T-helper 2 cell (primary cell): ENCODE measurements at regions not wholly inside any gene's neighbourhood (a gene's known extent, or its start where the extent isn't known, plus 50 kb on each side); places are given as distances from the start of the nearest gene placed in this dataset.
"Not testable (repeated sequence)": the region's sequence is repeated elsewhere in the genome, so short reads cannot be mapped to it uniquely, and the experiment has no call there.

Experiments used
- DNase-seq, 5 experiments: peaks; one replicate each; pipeline versions ENCODE4 v3.0.0 to v3.0.0-alpha.2; 2012 to 2022

DNA sequence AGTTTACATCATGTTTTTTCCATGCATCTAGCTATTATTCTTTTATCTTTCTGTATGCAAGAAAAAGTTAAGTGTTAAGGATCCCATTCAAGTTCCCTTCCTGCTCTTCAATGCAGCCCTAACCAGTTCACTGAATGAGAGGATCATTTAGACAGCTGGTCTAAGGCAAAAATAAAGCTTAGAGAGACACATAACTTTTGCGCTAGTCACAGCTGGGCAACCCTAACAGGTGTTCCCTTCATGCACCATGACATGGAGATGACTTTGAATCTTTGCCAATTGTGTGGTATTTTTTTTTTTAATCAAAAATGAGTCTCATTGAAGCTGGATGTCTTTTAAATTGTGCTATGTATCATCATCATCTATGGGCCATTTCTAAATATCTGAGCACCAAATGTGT, 393.8 kb upstream of the CYRIA start:
- no peak for DNase-seq

DNA sequence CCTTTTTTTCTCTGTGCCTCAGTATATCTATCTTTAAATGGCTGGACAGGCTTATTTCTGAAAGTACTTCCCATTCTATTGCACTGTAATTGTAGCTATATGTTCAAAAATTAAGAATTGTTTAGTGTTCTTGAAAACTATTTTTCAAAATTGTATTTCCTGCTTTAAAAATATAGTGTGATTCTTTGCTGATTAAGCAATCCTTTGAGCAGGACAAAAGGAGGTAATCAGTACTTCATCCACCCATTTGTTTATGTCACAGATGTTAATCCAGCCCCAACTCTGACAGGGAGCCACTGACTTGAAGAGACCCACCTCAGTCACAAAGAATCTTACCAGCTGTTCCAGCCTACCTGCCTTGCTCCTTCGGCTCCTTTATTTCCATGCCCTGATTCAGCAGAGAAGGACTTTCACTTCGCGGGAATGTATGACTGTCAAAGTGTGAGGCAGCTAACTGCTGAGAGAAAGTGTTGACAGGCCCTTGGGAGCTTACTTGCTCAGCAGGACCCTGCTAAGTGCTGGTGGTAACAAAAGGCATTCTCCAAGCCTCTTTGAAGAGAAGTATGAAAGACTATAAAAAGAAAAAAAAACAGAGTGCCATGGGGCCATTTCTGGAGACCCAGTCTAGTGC, 393.3 kb upstream of the CYRIA start:
- no peak for DNase-seq

DNA sequence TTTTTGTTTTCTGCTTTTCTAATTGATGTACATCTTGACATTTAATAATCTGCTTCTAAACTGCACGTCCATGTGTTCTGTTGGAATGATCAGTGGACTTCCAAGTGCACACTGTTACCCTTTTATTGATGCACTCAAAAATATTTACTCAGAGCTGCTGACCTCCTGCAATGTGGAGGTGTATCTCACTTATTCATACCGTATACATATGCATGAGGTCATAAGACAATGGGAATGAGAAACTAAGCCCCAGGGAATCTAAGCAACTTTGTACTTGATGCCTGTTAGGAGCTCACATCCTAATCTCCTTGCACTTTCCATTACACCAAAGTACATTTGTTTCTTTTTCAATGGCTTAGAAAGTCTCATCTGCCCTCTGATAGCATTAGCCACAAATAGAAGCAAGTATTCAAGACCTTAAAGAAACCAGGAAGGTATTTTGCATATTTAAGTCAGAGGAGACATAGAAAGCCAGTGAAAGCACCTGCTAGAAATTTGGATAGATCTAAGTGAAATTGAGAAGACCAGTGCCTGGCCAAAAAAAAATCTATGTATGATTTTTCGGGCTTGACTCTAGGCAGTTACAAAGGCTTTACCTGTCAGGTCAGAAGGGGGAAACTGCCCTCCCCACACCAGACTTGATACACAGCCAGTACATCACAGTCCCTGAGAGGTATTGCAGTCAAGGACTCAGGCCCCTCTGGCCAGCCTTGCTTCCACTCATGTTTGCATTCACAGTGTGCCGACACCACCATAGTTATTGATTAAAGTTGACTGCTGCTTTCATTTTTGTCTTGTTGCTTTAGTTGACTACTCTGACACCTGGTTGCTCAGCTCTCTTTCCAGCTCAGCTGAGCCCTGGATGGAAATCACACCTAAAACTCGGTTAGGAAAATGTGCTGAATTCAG, 391.7 kb upstream of the CYRIA start:
- no peak for DNase-seq

DNA sequence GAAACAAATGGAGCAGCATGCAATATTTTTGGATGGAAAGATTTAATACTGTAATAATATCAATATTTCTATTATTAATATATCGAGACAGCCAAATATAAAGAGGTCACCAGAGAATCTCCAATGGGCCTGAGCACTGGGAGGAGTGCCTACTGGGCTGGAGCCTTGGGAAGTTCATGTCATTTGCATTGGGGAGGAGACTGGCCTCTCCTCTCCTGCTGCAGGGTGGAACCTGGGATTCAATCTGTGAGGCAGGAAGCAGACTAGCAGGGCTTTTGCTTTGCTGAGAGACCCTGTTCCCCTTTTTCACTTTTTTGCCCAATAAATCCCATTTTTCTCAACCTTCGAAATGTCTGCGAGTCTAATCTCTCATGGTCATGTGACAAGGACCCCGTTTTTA, 390.6 kb upstream of the CYRIA start:
- DNase-seq, result no peak

DNA sequence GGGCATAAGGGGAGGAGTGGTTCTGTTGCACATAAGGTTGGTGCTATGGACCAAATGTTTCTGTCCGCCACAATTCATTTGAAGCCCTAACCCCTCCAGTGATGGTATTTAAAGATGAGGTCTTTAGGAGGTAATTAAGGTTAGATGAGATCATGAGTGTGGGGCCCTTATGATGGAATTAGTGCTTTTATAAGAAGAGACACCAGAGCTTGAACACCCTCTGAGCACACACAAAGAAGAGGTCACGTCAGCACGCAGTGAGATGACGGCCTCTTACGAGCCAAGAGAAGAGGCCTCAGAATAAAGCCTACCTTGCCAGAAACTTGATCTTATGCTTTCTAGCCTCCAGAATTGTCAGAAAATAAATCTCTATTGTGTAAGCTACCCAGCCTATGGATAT, 386.4 kb upstream of the CYRIA start:
- no peak for DNase-seq

DNA sequence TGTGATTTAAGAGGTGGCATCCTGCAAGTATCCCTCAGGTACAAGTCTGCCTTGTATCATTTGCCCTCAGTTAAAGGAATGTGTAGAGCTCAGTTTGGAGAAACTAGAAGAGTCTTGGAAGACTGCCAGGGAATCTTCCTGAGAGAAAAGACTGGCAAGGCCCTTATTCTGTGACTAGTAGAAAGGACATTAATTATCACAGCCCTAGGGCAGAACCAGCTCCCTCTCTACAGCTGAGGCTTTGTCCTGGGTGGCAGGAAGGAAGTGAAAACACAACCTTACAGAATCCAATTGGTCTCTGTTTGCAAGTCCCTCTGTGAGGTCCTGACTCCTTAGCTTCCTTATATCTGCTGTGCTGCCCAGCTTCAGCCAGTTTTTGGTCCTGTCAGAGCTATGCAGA, 385.9 kb upstream of the CYRIA start:
- DNase-seq, result no peak

DNA sequence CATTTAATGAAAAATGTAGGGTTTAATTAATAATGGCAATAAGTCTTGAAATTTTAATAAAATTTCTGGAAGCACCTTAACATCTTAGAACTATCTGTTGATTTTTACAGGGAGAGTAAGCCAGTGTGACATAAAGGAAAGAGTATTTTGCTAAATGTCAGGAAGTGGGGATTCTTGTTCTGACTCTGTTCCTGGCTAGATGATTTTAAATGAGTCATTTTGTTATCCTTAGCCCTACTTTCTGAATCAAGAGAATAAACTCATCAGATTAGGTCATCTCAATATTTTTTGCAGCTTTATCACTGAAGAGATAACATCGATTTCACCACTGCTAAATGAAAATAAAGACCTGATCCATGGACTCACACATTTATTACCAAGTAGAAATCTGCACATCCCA, 377.5 kb upstream of the CYRIA start:
- peak in 1 of 5 experiments; percentile 31 for DNase-seq

DNA sequence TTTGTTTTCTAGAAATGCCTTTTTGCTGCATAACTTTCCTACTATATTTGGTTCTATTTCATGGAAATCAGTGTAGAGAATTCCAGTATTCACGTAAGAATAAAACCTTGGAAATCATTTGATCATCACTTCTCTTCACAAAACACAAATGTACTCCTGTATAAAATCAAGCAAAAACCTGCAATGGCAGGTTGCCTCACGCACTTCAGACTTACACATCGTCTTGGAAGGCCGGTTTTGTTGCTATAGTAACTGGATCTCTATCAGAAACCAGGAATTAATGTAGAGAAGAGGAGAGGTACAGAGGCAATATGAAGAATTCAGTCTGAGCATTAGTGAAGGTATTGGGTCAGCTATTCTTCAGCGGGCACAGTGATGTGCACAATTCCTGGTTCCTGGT, 370.7 kb upstream of the CYRIA start:
- DNase-seq, result no peak

DNA sequence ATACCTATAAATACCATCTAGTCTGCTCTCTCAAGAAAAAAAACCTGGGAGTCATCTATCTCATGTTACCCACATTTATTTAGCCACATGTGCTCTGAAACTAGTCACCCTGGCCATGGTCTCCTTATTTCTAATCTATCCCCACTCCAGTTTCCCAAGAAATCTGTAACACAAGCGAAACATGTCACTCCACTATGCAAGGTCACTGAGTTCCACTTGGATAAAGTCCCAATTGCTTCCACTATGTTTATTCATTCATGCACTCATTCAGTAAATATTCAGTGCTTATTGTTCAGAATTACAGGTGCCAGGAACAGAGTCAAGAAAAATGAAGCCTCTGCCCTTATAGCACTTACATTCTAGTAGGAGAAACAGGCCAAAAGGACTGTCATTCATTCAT, 369.4 kb upstream of the CYRIA start:
- no peak for DNase-seq

DNA sequence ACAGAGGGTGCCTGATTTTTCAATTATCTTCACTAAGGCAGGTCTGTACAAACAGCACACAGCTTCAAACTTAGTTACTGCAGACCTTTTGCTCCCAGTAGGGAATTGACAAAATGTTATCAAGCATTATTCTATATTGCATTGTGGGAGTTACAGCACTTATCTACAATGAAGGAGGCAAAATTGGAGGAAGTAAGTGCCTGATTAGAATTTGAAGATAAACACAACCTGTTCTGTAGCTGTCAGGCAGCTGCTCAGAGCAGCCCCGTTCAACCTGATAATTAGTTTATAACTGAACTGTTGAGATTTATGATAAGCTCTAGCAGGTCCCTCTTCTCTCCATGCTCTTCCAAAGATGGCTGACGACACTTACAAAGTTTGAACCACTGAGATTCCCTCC, 364.4 kb upstream of the CYRIA start:
- no peak for DNase-seq

DNA sequence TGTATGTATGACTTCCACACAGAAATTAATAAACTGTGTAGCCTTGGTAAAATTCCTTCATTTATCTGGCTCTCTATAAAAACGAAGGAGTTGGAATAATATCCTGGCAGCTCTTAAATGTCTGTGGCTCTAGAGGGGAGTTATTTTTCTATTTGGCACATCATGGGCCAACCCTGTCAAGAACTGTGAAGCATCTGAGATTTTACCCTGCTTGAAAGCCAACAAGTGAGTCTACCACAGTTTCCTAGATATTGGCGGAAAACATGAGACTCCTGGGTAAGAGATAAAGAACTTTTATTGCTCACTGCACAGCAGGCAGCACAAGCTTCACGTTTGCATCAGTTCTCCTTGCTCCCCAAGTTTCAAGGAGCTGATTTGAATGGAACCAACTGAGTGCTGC, 346.7 kb upstream of the CYRIA start:
- DNase-seq, result no peak

DNA sequence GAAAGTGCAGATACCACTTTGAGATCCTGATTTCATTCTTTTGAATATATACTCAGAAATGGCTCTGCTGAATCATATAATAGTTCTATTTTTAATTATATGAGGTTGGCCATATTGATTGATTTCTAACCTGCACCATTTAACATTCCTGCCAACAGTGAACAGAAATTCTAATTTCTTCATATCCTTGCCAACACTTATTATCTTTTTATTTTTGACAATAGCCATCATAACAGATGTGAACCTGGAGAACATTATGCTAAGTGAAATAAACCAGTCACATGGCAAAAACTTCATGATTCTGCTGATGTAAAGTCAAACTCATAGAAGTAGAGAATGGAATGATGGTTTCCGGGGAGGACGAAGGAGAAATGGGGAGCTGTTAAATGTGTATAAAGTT, 344.5 kb upstream of the CYRIA start:
- no peak for DNase-seq

DNA sequence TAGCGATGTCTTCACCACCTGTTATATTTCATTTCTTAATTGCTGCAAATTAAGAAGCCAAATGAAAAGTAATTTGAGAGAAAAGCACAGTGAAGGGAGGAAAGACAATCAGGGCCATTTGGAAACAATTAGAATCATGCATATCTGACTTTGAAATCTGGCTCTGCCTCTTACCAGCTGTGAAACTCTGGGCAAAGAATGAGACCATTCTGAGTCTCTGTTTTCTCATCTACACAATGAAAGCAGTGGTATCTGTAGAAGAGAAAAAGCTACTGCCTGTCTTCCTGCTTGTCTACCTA, 334.5 kb upstream of the CYRIA start:
- DNase-seq, result no peak

DNA sequence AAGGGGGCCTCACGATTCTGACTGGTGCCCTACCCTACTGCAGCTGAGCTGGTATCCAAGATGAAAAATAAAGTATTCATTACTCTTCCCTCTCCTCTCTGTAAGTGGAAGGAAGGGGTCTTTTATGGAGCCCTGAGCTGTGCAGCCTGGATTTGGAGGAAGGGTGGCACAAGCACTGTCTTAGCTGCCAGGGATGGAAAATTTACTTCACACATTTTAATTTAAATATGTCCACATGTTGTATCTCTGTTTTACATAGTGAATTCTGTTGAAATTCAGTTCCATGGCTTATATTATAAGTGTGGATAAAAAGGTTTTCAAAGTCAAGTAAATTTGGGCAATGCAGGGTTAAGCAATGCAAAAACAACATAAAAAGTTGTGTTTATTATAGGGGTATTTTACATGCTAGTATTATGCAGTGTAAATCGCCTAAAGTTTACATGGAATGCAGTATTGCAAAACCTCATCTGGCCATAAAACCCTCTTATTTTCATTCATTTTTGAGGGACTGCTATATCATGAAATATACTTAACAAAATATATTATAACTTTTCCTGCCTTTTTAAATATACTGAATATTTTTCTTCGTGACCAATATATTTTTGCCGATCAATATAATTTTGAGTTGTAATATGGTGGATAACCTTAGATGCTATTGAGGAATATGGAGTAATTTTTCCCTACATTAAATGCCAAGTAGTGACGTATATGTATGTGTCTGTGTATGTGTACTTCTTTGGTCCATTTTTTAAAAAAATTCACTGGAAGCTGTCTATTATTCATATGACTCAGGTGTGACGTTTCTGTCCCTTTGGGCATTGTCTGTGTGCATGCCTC, 333.9 kb upstream of the CYRIA start:
- DNase-seq, result no peak

DNA sequence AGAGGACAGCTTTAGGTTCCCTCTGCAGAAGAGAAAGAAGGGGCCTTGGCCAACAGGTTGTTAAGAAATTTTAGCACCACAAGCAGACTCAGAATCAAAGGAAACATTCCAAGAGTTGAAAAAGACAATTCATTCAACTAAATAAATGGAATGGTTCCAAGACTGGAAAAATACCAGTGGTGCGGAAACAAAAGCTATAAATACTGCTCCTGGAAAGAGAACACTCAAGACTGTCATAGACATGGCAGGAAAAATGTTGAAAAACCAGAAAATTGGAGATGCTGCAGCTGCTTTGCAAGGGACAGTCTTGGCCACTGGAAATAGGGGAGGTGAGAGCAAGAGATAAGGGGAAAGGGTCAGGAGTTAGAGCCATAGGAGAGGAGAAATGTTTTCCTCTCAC, 312.7 kb upstream of the CYRIA start:
- no peak for DNase-seq

DNA sequence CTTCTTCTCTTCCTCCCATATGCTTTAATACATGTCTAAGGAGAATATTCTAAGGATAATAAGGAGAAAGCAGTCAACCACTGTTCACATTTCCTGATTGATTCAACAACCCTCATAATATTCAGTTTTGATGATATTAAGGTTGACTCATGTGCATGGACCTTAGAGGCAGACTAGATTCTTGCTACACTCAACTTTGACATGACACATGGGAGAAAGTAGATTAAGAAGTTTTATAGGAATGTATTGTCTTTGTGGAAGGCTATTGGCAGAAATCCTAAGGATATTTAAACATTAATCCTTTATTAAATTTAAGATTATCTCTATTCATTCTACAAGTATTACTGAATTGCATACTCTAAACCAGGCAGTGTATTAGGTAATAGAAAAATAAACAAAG, 309.1 kb upstream of the CYRIA start:
- no peak for DNase-seq

DNA sequence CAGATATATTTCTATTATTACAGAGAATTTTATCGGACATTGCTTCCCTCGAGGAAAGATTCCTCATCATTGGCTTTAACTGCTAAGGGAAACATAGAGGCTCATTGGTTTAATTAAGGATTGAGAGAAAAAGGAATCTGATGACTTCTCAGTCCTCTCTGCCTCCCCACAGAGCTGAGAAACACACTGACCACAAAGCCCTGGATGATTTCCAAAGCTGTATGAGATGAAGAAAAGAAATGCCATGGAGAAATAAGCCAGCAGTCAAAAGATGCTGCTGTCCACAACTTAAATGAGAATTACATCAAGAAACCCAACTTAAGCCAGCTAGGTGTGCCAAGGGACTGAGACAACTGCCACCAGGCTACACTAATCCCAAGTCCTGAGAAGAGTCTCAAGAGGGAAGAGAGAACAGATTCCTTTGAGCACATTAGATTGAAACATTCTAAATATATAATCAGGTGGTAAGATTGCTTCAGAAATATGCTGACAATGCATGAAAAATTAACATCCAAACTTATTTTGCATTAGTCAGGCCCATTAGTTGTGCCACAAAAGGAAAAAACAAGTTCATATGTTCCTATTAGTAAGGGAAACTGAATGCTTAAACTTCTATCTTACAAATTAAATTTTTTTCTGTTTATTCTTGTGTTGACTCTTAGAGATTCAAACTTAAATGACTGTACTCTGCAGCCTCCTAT, 308.1 kb upstream of the CYRIA start:
- DNase-seq, result no peak

DNA sequence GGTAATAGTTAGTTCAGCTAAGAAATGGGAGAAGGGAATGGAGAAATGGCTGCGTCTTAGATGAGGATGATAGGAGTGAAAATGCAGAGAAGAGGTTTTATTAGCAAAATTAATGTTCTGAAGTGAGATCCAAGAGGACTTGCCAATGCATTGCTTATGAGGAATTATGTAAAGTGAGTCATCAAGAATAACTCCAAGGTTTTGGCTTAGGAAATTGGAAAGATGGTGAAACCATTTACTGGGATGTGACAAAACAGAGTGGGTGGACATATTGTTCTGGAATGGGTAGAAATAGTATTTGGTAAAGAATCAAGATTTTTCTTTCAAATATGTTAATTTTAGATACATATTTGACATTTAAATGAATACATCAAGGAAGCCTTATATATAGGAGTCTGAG, 306.6 kb upstream of the CYRIA start:
- DNase-seq, result no peak

DNA sequence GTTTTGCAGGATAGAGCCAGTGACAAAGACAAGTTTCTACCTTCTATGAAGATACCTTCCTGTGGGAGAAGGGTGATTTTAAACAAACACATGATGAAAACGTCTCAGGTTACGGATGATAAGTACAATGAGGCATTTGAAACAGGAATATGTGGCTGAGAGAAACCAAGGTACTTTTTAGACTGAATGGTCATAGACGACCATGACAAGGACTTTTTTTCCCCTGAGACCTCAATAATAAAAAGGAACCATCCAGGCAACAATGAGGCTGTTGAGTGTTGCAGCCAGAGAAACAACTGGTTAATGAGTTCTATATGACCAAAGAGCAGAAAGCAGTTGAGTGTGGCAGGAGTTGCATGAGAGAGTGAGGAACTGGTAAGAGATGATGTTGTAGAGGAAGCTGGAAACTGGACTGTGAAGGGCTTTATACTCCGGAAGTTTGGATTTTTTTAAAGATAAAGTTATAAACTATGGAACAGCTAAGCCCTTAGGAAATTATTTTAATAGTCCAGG, 306.1 kb upstream of the CYRIA start:
- no peak for DNase-seq

DNA sequence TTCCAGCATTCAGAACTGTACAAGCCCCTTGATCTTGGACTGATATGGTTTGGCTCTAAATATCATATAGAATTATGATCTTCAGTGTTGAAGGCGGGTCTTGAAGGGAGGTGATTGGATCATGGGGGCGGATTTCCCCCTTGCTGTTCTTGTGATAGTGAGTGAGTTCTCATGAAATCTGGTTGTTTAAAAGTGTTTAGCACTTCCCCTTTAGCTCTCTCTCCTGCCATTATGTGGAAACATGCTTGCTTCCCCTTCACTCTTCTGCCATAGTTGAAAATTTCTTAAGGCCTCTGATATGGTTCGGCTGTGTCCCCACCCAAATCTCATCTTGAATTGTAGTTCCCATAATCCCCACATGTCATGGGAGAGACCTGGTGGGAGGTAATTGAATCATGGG, 305.3 kb upstream of the CYRIA start:
- DNase-seq, result not testable (repeated sequence)

DNA sequence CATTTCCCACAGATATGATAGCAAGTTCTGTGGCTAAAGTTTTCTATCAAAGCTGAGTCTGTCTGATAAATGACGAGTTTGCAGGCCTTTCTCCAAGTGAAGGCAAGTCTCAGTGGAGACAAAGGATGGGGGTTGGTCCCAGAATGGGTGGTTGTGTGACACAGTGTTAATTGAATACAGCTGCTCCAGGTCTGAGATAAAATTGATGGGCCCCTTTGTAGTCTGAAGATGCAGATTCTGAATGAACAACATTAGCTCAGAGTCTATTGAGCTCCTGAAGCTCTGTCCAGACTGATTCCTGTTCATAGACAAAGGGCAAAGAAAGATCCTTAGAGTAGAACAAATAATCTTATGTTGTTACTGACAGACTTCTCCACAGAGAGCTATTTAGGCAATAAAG, 296.9 kb upstream of the CYRIA start:
- no peak for DNase-seq

DNA sequence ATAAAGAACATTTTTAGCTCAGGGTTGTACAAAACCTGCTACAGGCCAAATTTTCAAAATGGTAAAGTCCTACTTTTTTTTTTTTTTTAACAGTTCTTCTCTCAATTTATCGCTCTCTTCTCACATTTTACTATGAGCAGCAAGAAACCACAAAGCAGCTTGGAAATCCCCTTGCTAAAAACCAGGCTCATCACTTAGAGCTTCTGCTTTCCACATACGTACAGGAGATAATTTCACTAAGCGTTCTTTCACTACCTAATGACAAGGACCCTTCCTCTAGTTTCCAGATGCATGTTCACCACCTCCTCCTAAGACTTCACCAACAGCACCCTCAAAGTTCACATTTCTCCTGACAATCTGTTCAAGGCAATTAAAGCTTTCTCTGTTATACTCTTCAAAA, 294.9 kb upstream of the CYRIA start:
- peak in 1 of 5 experiments; percentile 3 for DNase-seq

DNA sequence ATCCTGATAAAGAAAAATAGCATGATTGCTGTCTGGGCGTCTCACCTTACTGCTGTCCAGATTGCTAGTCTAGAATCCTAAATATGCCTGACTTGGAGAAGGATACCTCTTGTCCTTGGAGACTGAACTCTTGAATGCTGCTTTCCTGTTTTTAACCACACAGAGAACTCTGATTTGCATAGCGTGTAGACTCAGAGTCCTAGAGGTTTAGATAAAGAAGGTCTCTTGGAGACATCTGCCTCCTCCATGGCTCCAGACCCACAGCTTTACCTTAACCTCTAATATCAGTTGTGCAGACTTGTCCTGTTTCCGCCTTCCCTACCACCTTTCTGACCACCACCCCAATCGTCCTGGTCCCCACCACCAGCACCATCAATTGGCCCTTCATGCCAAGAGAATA, 292.6 kb upstream of the CYRIA start:
- no peak for DNase-seq
